ENCODE measurements at regions not wholly inside any gene's neighbourhood (a gene's known extent, or its start where the extent isn't known, plus 50 kb on each side); places are given as distances from the start of the nearest gene placed in this dataset.

DNA sequence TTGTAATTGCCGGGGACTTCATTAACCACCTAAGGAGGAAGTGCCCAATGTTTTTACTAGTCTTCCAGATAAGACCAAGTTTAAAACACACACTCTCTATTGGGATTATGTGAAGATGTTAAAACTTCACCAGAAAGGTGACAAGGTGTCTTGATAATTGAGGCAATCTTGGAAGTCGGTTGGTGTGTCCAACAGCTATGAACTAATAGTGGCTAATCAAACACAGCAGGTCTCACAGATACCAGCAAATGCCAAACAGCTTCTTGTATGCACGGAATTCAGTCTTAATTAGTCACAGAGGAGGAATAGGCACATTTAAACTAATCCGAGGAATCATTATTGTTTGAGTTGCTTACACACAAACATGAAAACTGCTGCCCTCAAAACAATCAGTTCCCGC lies 214.5 kb downstream of the SEC61B start:
- whole genome bisulfite sequencing (ENCODE audit: low lambda C conversion rate) = 90% methylated on average over 5 of the region's 5 CpGs

DNA sequence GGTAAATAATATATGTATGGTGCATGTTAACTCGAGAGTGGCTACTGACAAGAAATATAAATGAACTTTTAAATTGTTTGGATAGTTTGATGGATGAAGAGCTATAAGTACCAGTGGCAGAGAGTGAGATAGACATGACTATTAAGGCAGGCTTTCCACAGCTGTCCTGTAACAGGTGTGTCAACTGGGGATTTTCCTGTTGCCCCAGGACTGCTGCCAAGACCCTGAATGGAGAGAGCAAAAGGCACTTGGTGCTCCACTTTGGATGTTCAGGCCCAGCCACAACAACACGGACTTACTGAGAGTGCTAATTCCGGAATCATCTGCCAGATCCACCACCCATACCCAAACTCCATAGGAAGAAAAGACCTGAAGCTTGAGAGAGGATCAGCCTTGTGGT lies 215.1 kb downstream of the SEC61B start:
- TF ChIP-seq JUND (IDR thresholded peaks at IDR 0.05) (no peak), ELF1 (IDR thresholded peaks at IDR 0.05) (no peak), NFIC (IDR thresholded peaks at IDR 0.05; ENCODE audit: borderline replicate concordance) (no peak), RXRA (IDR thresholded peaks at IDR 0.05; ENCODE audit: borderline replicate concordance, low read depth) (no peak), TEAD4 (IDR thresholded peaks at IDR 0.05; ENCODE audit: borderline replicate concordance, insufficient read depth) (no peak), NRF1 (IDR thresholded peaks at IDR 0.05; ENCODE audit: low read depth, low read length) (no peak), CHD2 (IDR thresholded peaks at IDR 0.05; ENCODE audit: low read length, partially characterized antibody) (no peak), MXI1 (IDR thresholded peaks at IDR 0.05; ENCODE audit: low read depth, low read length) (no peak), EP300 (IDR thresholded peaks at IDR 0.05; ENCODE audit: borderline replicate concordance in 1 of 2, low read depth in 1 of 2, low read length in 1 of 2) (no peak), RFX5 (IDR thresholded peaks at IDR 0.05; ENCODE audit: low read length) (no peak), RAD21 (IDR thresholded peaks at IDR 0.05; ENCODE audit: low read length) (no peak), GATA2 (CRISPR knock-in tag; IDR thresholded peaks at IDR 0.05) (no peak)
- TF ChIP-seq, protein P1, sequence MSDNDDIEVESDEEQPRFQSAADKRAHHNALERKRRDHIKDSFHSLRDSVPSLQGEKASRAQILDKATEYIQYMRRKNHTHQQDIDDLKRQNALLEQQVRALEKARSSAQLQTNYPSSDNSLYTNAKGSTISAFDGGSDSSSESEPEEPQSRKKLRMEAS (IDR thresholded peaks at IDR 0.05; ENCODE audit: low read depth) = no peak
- TF ChIP-seq, protein P2, sequence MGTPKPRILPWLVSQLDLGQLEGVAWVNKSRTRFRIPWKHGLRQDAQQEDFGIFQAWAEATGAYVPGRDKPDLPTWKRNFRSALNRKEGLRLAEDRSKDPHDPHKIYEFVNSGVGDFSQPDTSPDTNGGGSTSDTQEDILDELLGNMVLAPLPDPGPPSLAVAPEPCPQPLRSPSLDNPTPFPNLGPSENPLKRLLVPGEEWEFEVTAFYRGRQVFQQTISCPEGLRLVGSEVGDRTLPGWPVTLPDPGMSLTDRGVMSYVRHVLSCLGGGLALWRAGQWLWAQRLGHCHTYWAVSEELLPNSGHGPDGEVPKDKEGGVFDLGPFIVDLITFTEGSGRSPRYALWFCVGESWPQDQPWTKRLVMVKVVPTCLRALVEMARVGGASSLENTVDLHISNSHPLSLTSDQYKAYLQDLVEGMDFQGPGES (IDR thresholded peaks at IDR 0.05; ENCODE audit: low read depth, low read length) = no peak
- TF ChIP-seq, protein P3, sequence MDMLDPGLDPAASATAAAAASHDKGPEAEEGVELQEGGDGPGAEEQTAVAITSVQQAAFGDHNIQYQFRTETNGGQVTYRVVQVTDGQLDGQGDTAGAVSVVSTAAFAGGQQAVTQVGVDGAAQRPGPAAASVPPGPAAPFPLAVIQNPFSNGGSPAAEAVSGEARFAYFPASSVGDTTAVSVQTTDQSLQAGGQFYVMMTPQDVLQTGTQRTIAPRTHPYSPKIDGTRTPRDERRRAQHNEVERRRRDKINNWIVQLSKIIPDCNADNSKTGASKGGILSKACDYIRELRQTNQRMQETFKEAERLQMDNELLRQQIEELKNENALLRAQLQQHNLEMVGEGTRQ (IDR thresholded peaks at IDR 0.05; ENCODE audit: borderline replicate concordance, low read depth, low read length) = no peak
- ChIA-PET CTCF (interaction anchor here (0.7 to 1.0 kb wide), 3 partner anchors 9 to 19 kb away, joined by 3 read pairs; no protein-coding TSS in a partner anchor), POLR2A (no interaction called here)
- Histone ChIP-seq H2AFZ (ENCODE audit: low read depth) (no peak overlapping the region), H3K4me3 (ENCODE audit: low read depth in 2 of 2, low read length in 1 of 2) (no peak overlapping the region), H3K27ac (ENCODE audit: low read depth in 2 of 2, low read length in 1 of 2) (no peak overlapping the region), H3K9me3 (no peaks in the 10 kb centered on the region), H3K4me2 (no peak overlapping the region), H3K9ac (no peak overlapping the region), H3K4me1 (ENCODE audit: control insufficient read depth in 1 of 2, insufficient read depth in 2 of 2, low read depth in 1 of 2, low read length in 1 of 2) (peaks cover 7 to 18% of the 10 kb centered on the region in 2 experiments), H3K36me3 (replicated peaks in 1 of 2; ENCODE audit: control insufficient read depth in 1 of 2, insufficient read depth in 2 of 2, low read length in 1 of 2) (no peaks in the 10 kb centered on the region), H3K27me3 (ENCODE audit: insufficient read depth) (no peaks in the 10 kb centered on the region), H3K79me2 (ENCODE audit: insufficient read depth) (no peaks in the 10 kb centered on the region), H3K9me2 (no peaks in the 10 kb centered on the region), H3F3A (replicated peaks; ENCODE audit: insufficient read depth) (peaks cover 20% of the 10 kb centered on the region), H4K20me1 (ENCODE audit: insufficient read depth) (no peaks in the 10 kb centered on the region)
- no peak for DNase-seq
- 81% methylated on average over 1 of the region's 3 CpGs for WGBS (ENCODE audit: low lambda C conversion rate)

More for the DNA sequence above, 214.5 kb downstream of the SEC61B start:
- Histone ChIP-seq H3K79me2 (ENCODE audit: insufficient read depth) (no peaks in the 10 kb centered on the region), H3K9me2 (no peaks in the 10 kb centered on the region), H3F3A (replicated peaks; ENCODE audit: insufficient read depth) (peaks cover 25% of the 10 kb centered on the region), H3K4me3 (ENCODE audit: low read depth in 2 of 2, low read length in 1 of 2) (no peak overlapping the region), H3K9me3 (no peaks in the 10 kb centered on the region), H4K20me1 (ENCODE audit: insufficient read depth) (no peaks in the 10 kb centered on the region), H3K36me3 (replicated peaks in 1 of 2; ENCODE audit: control insufficient read depth in 1 of 2, insufficient read depth in 2 of 2, low read length in 1 of 2) (no peaks in the 10 kb centered on the region), H3K9ac (no peak overlapping the region), H2AFZ (ENCODE audit: low read depth) (no peak overlapping the region), H3K4me2 (no peak overlapping the region), H3K27ac (ENCODE audit: low read depth in 2 of 2, low read length in 1 of 2) (no peak overlapping the region), H3K27me3 (ENCODE audit: insufficient read depth) (no peaks in the 10 kb centered on the region), H3K4me1 (ENCODE audit: control insufficient read depth in 1 of 2, insufficient read depth in 2 of 2, low read depth in 1 of 2, low read length in 1 of 2) (peaks cover 7 to 22% of the 10 kb centered on the region in 2 experiments)
- TF ChIP-seq MEF2A (IDR thresholded peaks at IDR 0.05; ENCODE audit: borderline replicate concordance, low read depth) (no peak), RXRA (IDR thresholded peaks at IDR 0.05; ENCODE audit: borderline replicate concordance, low read depth) (no peak), TAF1 (IDR thresholded peaks at IDR 0.05; ENCODE audit: borderline replicate concordance, low read depth, low read length) (no peak)
- CTCF ChIA-PET = interaction anchor here (0.7 to 1.0 kb wide), 3 partner anchors 10 to 18 kb away, joined by 3 read pairs; no protein-coding TSS in a partner anchor
- no peak for DNase-seq
- POLR2A ChIA-PET = no interaction called here
